Fibroblast of the conjunctiva (primary cell): ENCODE measurements at regions not wholly inside any gene's neighbourhood (a gene's known extent, or its start where the extent isn't known, plus 50 kb on each side); places are given as distances from the start of the nearest gene placed in this dataset.

ENCODE experiments used
- DNase-seq: peaks from one replicate; pipeline ENCODE4 v3.0.0-alpha.2; 2010; ENCODE audit warnings: low read depth

GRCh38 chr13:76210262-76210661 is 574.1 kb downstream of the LMO7 start:
- peak; percentile 12 for DNase-seq

- no peak for DNase-seq
These were observed 562.5 kb downstream of the LMO7 start for GRCh38 chr13:76198568-76199163.

GRCh38 chr13:76189882-76190519 is 553.9 kb downstream of the LMO7 start:
- no peak for DNase-seq

- DNase-seq = no peak
These were observed 540.0 kb downstream of the LMO7 start for GRCh38 chr13:76175961-76176725.

- DNase-seq = no peak
These were observed 532.5 kb downstream of the LMO7 start for GRCh38 chr13:76168661-76169060.

- DNase-seq = no peak
These were observed 528.2 kb downstream of the LMO7 start for GRCh38 chr13:76164290-76164689.

- DNase-seq = no peak
These were observed 527.6 kb downstream of the LMO7 start for GRCh38 chr13:76163761-76164160.

GRCh38 chr13:76160961-76161925 is 525.1 kb downstream of the LMO7 start:
- DNase-seq = no peak

- DNase-seq = no peak
These were observed 524.4 kb downstream of the LMO7 start for GRCh38 chr13:76160506-76160905.

- DNase-seq = no peak
These were observed 521.8 kb downstream of the LMO7 start for GRCh38 chr13:76157926-76158325.

- no peak for DNase-seq
These were observed 517.1 kb downstream of the LMO7 start for GRCh38 chr13:76153239-76153638.

GRCh38 chr13:76148926-76149325 is 512.8 kb downstream of the LMO7 start:
- DNase-seq = peak; percentile 13

GRCh38 chr13:76148374-76148773 is 512.2 kb downstream of the LMO7 start:
- no peak for DNase-seq

GRCh38 chr13:76132532-76132931 is 496.4 kb downstream of the LMO7 start:
- DNase-seq = no peak

- no peak for DNase-seq
These were observed 495.4 kb downstream of the LMO7 start for GRCh38 chr13:76131551-76131950.

- peak; percentile 62 for DNase-seq
These were observed 493.3 kb downstream of the LMO7 start for GRCh38 chr13:76129305-76130000.

- no peak for DNase-seq
These were observed 491.8 kb downstream of the LMO7 start for GRCh38 chr13:76127922-76128321.

GRCh38 chr13:76123548-76123947 is 487.4 kb downstream of the LMO7 start:
- no peak for DNase-seq

GRCh38 chr13:76116751-76117360 is 480.7 kb downstream of the LMO7 start:
- DNase-seq = peak; percentile 24

GRCh38 chr13:76106763-76107162 is 470.6 kb downstream of the LMO7 start:
- no peak for DNase-seq

- no peak for DNase-seq
These were observed 458.5 kb downstream of the LMO7 start for GRCh38 chr13:76094645-76095044.
